ENCODE measurements at regions not wholly inside any gene's neighbourhood (a gene's known extent, or its start where the extent isn't known, plus 50 kb on each side); places are given as distances from the start of the nearest gene placed in this dataset.

GRCh38 chr13:111587249-111587648, 266.8 kb downstream of the TEX29 start:
- TF ChIP-seq CTCF (IDR thresholded peaks at IDR 0.05) = no peak
- no peak for TF ChIP-seq POLR2A (IDR thresholded peaks at IDR 0.05)
